ENCODE measurements at regions not wholly inside any gene's neighbourhood (a gene's known extent, or its start where the extent isn't known, plus 50 kb on each side); places are given as distances from the start of the nearest gene placed in this dataset.
"Not testable (repeated sequence)": the region's sequence is repeated elsewhere in the genome, so short reads cannot be mapped to it uniquely, and the experiment has no call there.

DNA sequence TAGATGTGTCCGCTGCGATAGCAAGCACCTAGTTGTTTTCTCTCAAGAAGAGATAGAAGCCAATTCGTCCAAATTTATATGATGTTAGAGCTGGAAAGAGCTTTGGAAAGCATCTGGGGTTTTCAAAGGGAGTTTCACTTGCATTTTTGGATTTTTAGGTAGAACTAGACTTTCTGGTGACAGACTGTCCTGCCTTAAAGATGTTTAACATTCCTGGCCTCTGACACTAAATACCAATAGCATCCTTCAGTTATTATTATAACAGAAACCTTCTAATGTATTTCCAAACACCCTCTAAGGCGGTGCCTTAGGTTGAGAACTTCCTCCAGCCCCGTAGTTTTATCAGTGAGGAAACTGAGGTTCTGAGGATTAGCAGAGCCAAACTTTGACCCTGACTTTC is 305.3 kb downstream of the SATB1 start:
- no peak for DNase-seq

DNA sequence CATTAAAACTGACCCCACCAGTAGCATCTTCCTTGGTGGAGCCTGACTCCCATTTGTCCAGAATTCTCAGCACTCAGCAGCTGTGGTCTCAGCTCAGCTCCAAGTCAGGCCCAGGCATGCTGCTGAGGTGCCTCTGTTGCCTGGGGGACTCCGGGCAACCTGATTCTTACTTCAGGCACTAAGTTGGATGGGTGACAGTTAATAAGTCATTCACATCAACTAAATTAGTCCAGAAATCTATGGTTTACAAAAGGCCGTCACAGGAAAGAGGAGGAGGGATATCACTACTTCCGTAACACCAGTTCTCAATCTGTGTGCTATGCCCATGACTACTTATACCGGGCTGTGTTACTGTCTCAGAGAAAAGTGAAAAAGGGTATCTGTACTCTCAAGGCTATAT is 310.2 kb downstream of the SATB1 start:
- no peak for DNase-seq

DNA sequence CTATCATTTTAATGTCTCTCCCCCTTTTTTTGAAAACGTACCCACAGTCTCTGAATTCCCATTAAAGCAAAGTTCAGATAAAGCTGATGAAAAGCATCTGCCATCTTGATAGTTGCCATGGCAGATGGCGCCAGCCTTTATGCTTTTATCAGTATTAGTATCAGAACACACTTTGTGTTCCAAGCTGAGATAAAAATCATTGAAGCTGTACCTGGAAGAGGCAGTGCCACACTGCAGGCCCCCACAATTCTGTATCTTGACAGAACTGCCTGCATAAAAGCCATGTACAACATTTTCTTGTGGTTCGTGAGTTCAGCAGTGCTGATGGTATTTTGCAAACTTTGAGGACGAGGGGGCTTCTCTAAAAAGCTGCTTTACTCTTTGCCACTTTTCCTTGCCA is 311.7 kb downstream of the SATB1 start:
- DNase-seq: no peak

DNA sequence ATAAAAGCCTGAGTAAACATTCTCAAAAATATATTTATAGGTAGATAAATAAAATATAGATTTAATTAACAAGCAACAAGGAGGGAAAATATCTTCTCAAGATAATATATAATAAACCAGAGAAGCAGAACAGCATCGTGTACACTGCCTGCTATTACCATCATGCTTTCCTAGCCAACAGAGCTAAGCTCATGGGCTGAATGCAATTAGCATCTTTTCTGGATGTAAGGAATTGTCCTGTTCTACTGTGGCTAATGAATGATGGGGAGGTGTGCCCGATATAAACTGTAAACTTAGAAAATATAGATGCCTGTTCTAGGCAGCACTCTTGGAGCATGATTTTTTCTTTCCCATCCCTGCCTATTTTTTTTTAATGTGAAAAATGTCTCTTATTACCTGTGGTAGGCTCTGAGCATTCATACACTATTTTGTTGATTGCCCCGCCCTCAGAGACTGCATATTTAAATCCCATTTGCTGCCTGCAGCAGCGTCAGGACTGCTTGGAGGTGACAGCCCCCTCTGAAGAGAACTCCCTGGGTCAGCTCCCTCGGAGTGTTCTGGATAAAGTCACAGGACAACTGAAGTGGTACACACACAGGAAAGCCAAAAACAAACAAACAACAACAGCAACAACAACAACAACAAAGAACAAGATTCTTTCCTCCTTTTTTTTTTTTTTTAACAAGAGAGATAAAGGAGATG is 312.3 kb downstream of the SATB1 start:
- no peak for DNase-seq

DNA sequence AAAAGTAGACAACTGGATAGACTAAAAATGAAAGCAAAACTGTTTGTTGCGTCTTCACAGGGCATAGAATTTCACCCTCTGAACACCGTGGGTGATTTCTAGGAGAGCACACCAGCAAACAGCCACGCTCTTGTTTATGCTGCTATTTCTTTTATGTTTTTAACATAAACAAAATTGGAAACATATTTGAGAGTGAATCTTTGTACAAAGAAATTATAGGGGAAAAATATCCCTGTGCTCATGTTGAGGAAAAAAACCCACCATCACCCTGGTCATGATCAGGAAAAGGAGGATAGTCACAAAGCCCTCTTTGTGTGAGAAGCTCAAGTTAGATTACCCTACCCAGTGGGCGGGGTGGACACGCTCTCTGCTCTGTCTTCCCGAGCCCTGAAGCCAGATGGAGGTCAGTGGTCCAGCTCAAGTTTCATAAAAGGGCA is 313.3 kb downstream of the SATB1 start:
- DNase-seq: peak; percentile 39

DNA sequence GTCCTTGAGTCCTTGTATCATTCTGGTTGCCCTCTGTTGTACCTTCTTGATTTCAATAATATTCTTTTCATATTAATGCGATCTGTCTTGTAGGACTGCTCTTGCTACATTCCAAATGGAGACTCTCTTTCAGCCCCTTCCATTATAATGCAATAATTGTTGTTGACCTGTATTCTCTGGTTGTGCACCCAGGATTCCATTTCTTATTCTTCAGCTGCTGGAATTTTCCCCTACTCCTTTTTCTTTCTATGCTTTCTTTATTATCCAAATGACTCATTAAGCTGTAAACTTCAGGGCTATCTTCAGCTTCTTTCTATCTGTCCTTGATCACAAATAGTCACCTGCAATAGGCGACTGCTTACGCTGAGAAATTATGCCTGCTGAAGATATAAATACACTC is 321.5 kb downstream of the SATB1 start:
- DNase-seq: no peak

DNA sequence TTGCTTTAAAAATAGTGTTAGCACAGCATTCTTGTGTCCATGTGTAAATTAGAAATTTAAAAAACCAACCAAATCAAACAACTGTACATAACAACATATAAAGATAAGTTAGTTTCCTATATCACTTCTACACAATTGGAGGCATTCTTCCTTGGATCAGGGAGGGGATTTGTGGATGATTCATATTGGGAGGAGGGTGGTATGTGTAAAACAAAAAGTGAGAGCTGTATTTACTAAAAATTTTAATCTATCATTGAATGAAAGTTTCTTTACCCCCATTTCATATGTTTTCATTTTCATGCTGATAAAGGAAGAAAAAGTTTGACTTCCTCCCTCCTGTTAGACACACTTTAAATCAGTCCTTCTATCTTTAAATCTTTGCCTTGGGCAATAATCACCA is 325.0 kb downstream of the SATB1 start:
- no peak for DNase-seq

DNA sequence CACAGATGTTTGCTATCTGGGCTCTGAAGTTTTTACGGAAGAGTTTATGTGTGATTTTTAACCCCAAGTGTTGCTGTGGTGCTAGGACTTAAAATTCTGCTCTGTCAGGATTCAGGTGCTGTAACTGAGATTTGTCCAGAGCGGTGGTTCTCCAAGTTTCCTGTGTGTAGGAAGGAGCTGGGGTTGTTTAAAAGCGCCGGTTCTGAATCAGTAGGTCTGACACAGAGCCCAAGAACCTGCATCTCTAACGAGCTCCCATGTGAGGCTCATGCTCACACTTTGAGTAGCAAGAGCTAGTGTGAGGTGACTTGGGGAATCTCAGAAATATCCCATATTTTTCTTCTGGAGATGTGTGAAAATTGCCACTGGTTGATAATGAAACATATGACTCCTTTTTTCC is 325.5 kb downstream of the SATB1 start:
- no peak for DNase-seq

DNA sequence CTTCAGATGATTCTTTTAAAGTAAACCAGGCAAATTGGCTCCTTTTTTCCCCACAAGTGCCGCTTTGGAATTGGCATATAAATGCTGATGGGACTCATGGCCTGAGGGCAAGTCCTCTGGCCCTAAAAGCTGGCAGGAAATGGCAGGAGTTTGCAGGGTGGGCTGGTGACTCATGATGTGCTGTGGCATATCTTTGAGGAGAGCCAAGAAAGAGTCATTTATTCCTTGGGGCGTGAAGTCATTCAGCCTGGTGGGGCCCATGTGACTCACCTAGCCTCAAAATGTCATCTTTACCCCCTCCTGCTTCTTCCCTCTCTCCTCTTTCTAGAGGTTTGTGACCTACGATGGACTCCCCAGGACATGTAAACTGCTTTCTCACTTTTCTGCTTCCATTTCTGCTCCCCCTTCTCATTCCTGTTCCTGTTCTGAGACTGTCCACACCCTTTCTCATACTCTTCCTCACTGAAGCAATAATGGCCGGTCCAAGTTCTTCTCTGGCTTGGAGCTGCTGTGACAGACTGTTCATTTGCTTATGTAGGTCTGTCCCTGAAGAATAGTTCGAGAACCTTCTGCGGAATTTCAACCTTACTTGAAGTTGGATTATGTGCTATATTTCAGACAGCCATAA is 326.1 kb downstream of the SATB1 start:
- peak; percentile 12 for DNase-seq

DNA sequence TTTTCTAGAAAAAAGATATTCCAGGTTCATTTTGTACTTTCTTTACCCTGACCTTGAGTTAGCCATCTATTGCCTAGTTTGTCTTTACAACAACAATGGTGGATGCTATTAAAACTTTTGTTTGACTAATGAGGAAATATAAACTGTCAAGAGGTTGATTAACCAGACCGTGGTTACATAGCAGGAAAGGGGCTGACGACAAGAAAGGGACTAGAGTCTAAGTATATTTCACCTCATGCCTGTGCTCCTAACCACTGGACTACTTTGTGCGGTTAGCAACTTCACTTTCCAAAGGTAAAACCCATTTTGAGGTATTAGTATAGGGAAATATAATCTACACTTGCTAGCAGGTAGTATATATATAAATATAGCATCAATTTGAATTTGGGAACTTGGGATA is 327.1 kb downstream of the SATB1 start:
- no peak for DNase-seq

DNA sequence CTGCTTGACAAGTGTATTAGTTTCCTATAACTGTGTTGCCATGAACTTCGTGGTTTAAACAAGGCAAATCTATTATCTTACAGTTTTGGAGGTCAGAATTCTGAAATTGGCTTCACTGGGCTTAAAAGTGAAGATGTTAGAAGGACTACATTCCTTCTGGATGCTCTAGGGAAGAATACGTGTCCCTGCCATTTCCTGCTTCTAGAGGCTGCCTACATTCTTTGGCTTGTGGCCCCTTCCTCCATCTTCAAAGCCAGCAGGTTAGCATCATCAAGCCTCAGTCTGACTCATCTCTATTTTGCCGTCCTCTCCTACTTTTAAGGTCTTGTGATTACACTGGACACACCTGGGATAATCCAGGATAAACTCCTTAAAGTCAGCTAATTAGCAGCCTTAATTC is 327.7 kb downstream of the SATB1 start:
- DNase-seq: no peak

DNA sequence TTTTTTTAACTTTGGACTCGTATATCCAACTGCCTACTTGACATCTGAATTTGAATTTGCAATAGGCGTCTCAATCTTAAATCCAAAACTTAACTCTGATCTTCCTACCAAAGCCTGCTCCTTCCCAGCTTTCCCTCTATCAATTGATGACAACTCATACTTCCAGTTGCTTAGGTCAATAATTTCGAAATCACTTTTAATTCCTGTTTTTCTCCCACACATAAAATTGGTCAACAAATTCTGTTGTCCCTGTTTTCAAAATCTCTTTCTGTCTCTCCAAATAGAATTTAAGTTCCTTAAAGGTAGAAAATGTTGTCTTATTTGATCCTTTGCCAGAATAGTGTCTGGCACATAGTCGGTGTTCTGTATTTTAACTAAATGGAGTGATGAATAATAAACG is 332.4 kb downstream of the SATB1 start:
- peak; percentile 67 for DNase-seq

DNA sequence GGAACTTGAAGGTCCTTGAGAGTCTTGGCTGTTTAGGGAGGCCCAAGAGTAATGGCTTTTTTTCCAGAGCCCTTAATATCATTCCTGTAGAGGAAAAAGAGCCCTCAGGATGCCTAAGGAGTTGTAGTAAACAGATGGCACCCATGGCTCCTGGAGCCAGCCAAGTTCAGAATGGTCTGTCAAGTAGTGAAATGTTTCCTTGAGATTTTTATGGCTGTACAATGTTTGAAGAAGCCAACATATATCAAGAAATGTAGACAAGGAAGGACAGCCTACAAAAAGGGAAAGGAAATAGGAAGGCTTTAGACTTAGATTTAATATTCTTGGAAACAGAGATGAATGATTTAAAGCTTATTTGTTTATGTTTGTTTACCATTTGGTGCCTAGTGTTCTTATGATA is 334.8 kb downstream of the SATB1 start:
- no peak for DNase-seq

DNA sequence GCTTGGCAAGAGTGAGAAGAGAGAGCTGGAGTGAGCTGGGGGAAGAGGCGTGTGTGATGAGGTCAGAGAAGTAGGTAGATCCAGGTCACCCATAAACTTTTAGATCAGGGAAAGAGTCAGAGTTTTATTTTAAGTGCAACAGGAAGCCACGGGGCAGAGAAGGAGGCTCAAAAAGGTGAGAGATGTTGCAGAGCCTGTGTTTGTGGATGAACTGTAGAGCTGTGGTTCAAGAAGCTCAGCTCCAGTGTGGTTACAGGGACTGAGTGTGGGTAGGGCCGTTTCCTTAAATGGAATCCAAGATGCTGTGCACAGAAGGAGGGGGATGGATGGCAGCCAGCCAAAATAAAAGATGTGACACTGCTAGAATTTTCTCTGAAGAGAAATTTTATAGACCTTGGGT is 337.2 kb downstream of the SATB1 start:
- no peak for DNase-seq

DNA sequence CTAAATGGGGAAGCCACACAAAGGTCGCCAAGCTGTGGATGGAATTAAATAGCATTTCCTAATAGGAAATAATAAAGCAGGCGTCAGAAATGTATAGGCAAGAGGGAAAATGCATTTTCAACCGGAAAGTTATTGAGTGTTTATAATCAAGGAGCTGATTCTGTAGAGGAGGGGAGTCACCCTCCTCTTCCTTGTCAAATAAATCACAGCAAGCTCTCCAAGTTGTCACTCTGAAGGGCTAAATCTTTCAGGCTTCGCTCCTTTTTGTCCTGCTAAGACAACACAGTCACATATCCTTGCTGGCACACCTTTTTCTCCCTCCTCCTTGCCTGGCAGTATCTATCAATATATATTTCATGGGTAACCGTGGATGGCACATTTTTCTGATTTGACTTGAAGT is 338.4 kb downstream of the SATB1 start:
- no peak for DNase-seq

DNA sequence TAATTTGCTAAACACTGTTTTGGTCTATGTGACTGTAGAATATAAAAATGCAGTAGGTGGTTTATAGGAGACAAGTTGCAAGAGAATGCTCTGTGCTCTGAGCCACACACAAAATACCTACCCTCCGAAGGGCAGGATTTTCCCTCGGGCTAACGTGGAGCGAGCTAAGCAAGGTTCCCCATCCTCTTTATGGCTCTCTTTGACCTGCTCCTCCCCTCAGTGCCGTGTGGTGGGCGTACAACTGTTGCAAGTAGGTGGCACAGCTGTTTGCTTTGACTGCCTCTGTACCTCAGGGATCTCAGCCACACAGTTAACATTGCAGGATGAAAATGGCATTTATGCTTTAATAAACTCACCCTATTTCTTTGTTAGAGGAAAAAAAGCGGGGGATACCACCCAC is 339.1 kb downstream of the SATB1 start:
- no peak for DNase-seq

DNA sequence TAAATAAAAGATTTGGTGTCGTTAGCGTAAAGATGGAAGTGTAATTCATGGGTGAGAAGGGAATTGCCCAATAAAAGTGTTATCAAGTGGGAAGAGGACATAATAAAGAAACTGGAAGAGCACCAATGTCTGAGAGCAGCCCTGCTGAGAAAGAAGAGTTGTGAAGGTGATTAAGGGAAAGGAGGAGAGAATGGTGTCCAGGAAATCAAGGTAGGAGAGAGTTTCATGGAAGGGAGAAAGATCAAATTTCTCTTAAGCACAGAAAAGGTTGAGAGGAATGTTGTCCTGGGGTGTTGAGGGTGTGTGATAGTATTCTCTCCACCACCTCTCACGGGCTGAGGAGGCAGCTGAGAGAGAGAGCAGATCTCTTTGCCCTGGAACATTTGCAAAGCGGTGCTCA is 339.7 kb downstream of the SATB1 start:
- DNase-seq: no peak

DNA sequence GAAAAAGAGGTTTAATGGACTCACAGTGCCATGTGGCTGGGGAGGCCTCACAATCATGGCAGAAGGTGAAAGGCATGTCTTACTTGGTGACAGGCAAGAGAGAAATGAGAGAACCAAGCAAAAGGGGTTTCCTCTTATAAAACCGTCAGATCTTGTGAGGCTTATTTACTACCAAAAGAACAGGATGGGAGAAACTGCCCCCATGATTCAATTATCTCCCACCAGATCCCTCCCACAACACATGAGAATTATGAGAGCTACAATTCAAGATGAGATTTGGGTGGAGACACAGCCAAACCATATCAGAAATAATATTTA is 340.8 kb upstream of the TBC1D5 start:
- not testable (repeated sequence) for DNase-seq

DNA sequence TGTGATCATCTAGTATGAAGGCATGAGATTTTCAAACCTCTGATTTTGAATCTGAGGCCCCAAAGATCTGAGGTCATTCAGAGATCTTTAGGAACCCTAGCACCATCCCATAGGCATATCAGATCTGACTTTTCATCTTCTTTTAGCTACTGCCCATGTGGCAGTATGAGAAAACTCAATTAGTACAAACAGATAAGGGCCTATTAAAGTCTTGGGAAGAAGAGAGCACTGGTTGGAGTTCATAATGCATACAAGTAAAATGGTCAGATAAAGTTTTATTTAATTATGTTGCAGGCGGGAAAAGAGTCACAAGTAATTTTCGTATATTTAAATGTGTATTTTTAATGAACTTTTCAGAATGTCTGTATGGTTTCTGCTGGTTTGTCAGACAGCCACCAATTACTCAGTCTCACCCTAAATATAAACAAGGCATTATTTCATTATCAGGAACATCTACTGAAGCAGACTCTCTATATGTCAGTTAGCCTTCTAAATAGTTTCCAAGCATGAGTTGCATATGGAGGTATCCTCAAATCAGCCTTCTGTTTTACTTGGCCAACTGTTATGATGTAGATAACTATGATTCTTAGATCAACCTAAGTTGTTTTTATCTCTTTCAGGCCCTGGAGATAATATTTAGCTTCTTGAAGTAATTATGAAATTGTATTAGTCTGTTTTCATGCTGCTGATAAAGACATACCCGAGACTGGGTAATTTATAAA is 340.3 kb upstream of the TBC1D5 start:
- DNase-seq: no peak

DNA sequence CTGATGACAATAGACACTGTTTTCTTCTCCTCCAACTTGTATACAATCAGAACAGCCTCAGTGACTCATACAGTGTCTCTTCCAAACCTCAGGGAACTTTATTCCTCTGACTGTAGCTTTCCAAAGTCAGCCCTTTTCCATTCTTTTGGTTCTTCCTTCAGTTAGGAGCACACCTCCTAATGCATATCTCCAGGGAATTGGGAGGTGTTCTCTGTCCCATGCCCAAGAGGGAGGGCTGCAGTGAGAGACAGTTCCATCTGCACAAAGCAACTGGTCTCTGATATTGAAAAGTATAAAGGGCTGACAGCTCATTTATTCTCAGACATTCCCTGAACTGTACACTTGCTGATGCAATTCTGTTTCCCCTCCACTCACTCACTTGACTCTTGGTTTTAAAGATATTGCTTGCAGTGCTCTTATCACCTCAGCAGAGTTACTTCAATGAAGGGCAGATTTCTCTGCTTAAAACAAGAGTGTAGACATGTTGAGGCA is 337.8 kb upstream of the TBC1D5 start:
- DNase-seq: no peak

DNA sequence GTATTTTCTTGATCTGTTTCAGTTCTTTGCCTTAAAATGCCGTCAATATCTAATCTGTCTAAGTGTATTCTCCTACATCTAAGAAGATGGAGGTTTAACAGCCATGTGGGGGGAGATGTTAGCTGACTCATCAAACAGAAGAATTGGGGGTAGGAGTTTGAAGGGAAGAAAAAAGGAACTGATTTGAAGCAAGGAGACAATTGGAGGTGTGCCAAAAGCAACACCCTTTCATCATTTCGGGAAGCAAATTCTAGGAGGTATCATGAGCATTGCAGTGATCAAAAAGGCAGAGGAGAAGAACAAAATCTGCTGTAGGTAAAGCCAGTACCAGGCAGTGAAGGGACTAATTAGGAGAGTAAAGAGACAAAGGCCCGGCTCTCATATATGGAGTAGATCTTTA is 337.3 kb upstream of the TBC1D5 start:
- no peak for DNase-seq

DNA sequence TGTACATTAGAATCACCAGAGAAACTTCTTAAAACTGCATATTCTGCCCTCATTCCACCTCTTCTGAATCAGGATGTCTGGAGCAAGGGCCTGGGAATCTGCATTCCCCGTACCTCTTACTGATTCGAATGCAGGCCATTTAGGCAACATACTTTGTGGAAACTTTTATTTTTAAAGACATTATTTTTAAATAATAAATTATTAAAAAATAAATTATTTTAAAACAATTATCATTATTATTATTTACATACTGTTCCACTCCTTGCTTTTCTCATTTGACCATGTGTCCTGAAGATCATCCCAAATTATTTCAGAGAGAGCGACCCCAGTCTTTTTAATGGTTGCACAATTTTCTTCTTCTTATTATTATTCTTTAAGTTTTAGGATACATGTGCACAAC is 336.6 kb upstream of the TBC1D5 start:
- DNase-seq: no peak

DNA sequence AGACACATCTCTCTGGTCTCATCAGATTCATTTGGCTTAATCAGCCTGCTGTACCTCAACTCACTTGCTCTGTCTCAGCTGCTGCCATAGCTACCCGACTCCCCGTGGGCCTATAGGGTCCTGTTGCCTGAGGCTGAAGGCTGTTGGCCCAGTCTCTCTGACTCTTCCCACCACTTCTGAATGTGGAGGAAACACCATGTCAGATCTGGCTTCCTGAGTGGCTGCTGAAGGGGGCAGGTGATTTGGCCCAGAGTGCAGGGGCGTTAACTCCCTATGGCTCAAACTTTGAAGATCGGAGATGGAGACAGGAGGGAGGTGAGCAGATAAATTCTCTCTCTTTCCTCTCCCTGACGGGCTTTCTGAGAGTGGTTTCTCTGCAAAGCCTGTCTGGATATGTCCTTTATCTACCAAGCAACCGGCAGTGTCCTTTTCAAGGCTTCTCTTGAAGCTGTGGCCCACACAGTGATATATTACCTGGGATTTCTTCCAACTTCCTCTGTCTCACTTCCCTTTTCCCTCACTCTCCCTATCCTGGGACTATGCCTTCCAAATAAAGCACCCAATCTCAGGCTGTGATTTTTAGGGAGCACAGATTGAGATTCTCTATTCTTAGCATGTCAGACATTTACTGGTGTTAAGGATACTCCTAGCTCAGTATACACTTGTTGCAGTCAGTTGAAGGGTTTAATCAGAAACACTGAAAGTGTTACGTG is 334.9 kb upstream of the TBC1D5 start:
- no peak for DNase-seq

DNA sequence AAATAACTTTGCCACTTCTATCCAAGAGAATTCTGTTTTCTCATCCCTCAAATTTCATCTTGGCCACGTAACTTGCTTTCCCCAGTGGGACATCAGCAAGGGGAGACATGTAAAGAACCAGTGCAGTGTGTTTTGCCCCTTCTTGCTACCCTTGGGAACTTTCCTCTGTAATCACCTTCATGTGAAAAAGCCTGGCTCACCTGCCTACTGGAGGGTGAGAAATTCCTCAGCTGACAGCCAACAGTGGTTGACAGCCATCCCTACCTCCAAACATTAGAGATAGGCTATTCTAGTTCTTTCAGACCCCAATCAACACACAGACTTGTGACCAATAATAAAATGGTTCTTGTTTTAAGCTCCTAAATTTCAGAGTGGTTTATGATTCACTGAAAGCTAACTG is 333.9 kb upstream of the TBC1D5 start:
- no peak for DNase-seq

Measured in inflammatory macrophage treated with lipopolysaccharide for 4 hours (primary cell).